Erythroblast (primary cell): ENCODE measurements at regions not wholly inside any gene's neighbourhood (a gene's known extent, or its start where the extent isn't known, plus 50 kb on each side); places are given as distances from the start of the nearest gene placed in this dataset.

ENCODE experiments used
- GATA1 ChIP-seq: IDR thresholded peaks from 2 replicates; pipeline ENCODE4 v1.6.1; 2011; ENCODE audit warnings: low read depth, mild to moderate bottlenecking, control low read depth, low read length, moderate library complexity
- POLR2A ChIP-seq: IDR thresholded peaks from 2 replicates; pipeline ENCODE4 v1.6.1; 2011; ENCODE audit warnings: mild to moderate bottlenecking, low read length

DNA sequence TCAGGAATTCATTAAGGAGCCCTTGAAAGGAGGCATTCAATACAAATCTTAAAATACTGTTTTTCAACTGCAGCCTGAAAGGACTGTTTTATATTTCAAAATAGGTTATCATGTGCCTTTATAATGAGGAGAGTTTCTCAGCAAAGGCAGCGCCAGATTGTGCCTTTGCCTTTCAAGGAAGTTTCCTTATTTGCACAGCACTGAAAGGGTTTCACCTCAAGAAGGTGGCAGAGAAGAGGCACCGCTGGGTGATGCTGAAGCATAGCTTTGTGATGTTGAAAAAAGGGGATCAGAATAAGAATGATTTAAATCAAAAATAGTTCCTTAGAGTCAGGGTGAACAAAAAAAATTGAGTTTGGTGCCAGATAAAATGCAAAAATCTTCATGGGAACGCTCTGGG lies 601.0 kb upstream of the KIRREL3 start:
- TF ChIP-seq POLR2A: no peak
- TF ChIP-seq GATA1: no peak
